ENCODE measurements at regions not wholly inside any gene's neighbourhood (a gene's known extent, or its start where the extent isn't known, plus 50 kb on each side); places are given as distances from the start of the nearest gene placed in this dataset.

GRCh38 chr7:3164380-3164792 is 120.7 kb upstream of the CARD11 start:
- Histone ChIP-seq H3K9ac (no peak overlapping the region), H3K27ac (ENCODE audit: low read depth in 2 of 2, low read length in 1 of 2) (no peak overlapping the region), H4K20me1 (ENCODE audit: insufficient read depth) (no peaks in the 10 kb centered on the region)

DNA sequence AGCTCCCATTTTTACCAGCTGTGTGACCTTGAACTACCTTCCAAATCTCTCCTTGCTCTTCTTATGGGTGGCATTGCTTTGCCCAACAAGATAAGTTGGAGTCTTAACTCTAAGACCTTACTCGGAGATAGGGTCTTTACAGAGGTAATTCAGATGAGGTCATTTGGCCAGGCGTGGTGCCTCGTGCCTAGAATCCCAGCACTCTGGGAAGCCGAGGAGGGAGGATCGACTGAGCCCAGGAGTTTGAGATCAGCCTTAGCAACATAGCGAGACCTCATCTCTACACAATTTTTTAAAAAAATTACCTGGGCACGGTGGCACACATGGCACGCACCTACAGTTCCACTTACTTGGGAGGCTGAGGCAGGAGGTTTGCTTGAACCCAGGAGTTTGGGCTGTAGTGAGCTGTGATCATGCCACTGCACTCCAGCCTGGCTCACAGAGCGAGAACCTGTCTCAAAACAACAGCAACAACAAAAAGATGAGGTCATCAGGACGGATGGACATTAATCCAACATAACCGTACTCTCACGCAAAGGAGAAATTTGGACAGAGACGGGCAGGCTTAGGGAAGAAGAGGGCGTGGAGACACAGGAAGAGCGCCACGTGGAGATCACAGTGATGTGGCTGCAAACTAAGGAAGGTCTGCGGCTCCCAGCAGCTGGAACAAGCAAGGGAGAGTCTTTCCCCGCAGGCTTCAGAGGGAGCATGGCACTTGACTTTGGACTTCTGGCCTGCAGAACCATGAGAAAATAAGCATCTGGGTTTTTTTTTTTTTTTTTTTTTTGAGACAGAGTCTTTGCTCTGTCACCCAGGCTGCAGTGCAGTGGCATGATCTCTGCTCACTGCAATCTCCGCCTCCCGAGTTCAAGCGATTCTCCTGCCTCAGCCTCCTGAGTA is 122.3 kb upstream of the CARD11 start:
- ChIA-PET CTCF (interaction anchor here (1.0 kb wide), 1 partner anchor 21 kb away, joined by 3 read pairs; no protein-coding TSS in a partner anchor), POLR2A (no interaction called here)
- Histone ChIP-seq H3K4me1 (ENCODE audit: control insufficient read depth in 1 of 2, insufficient read depth in 2 of 2, low read depth in 1 of 2, low read length in 1 of 2) (peaks cover 0 to 3% of the 10 kb centered on the region in 2 experiments; a peak in 1 of 4 replicates), H3K9me2 (no peaks in the 10 kb centered on the region), H3K36me3 (replicated peaks in 1 of 2; ENCODE audit: control insufficient read depth in 1 of 2, insufficient read depth in 2 of 2, low read length in 1 of 2) (no peaks in the 10 kb centered on the region), H3K4me2 (no peak overlapping the region), H4K20me1 (ENCODE audit: insufficient read depth) (no peaks in the 10 kb centered on the region), H3K79me2 (ENCODE audit: insufficient read depth) (no peaks in the 10 kb centered on the region), H2AFZ (ENCODE audit: low read depth) (no peak overlapping the region), H3K27ac (ENCODE audit: low read depth in 2 of 2, low read length in 1 of 2) (no peak overlapping the region), H3K9me3 (no peaks in the 10 kb centered on the region), H3K27me3 (ENCODE audit: insufficient read depth) (no peaks in the 10 kb centered on the region), H3K4me3 (ENCODE audit: low read depth in 2 of 2, low read length in 1 of 2) (no peak overlapping the region), H3F3A (replicated peaks; ENCODE audit: insufficient read depth) (no peaks in the 10 kb centered on the region), H3K9ac (no peak overlapping the region)
- 54% methylated on average over 21 of the region's 21 CpGs for WGBS (ENCODE audit: low lambda C conversion rate)
- no peak for DNase-seq
- TF ChIP-seq CHD2 (IDR thresholded peaks at IDR 0.05; ENCODE audit: low read length, partially characterized antibody), result no peak
- TF ChIP-seq FOXJ3 (CRISPR knock-in tag; IDR thresholded peaks at IDR 0.05), result no peak
- no peak for TF ChIP-seq JUND (IDR thresholded peaks at IDR 0.05)
- TF ChIP-seq NRF1 (IDR thresholded peaks at IDR 0.05; ENCODE audit: low read depth, low read length), result no peak
- no peak for TF ChIP-seq MAX (IDR thresholded peaks at IDR 0.05; ENCODE audit: low read depth)
- TF ChIP-seq, protein P1, sequence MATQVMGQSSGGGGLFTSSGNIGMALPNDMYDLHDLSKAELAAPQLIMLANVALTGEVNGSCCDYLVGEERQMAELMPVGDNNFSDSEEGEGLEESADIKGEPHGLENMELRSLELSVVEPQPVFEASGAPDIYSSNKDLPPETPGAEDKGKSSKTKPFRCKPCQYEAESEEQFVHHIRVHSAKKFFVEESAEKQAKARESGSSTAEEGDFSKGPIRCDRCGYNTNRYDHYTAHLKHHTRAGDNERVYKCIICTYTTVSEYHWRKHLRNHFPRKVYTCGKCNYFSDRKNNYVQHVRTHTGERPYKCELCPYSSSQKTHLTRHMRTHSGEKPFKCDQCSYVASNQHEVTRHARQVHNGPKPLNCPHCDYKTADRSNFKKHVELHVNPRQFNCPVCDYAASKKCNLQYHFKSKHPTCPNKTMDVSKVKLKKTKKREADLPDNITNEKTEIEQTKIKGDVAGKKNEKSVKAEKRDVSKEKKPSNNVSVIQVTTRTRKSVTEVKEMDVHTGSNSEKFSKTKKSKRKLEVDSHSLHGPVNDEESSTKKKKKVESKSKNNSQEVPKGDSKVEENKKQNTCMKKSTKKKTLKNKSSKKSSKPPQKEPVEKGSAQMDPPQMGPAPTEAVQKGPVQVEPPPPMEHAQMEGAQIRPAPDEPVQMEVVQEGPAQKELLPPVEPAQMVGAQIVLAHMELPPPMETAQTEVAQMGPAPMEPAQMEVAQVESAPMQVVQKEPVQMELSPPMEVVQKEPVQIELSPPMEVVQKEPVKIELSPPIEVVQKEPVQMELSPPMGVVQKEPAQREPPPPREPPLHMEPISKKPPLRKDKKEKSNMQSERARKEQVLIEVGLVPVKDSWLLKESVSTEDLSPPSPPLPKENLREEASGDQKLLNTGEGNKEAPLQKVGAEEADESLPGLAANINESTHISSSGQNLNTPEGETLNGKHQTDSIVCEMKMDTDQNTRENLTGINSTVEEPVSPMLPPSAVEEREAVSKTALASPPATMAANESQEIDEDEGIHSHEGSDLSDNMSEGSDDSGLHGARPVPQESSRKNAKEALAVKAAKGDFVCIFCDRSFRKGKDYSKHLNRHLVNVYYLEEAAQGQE (IDR thresholded peaks at IDR 0.05; ENCODE audit: low read depth, low read length), result no peak
- TF ChIP-seq GABPA (IDR thresholded peaks at IDR 0.05; ENCODE audit: low read depth), result no peak
- no peak for TF ChIP-seq EZH2phosphoT487 (IDR thresholded peaks at IDR 0.05; ENCODE audit: borderline replicate concordance, low read depth)
- no peak for TF ChIP-seq RFX5 (IDR thresholded peaks at IDR 0.05; ENCODE audit: low read length)
- TF ChIP-seq MEF2A (IDR thresholded peaks at IDR 0.05; ENCODE audit: borderline replicate concordance, low read depth), result no peak
- TF ChIP-seq SIN3A (IDR thresholded peaks at IDR 0.05; ENCODE audit: borderline replicate concordance, low read depth, low read length), result no peak

More at GRCh38 chr7:3164380-3164792, 120.7 kb upstream of the CARD11 start:
- no peak overlapping the region for H3K4me2 ChIP-seq
- no peaks in the 10 kb centered on the region for H3K9me2 ChIP-seq
- no peaks in the 10 kb centered on the region for H3K9me3 ChIP-seq
- TF ChIP-seq FOSL2 (IDR thresholded peaks at IDR 0.05; ENCODE audit: borderline replicate concordance, low read depth) (no peak), PBX3 (IDR thresholded peaks at IDR 0.05) (no peak), MXI1 (IDR thresholded peaks at IDR 0.05; ENCODE audit: low read depth, low read length) (no peak), GATA2 (CRISPR knock-in tag; IDR thresholded peaks at IDR 0.05) (no peak), NFIC (IDR thresholded peaks at IDR 0.05; ENCODE audit: borderline replicate concordance) (no peak), TAF1 (IDR thresholded peaks at IDR 0.05; ENCODE audit: borderline replicate concordance, low read depth, low read length) (no peak), MEF2A (IDR thresholded peaks at IDR 0.05; ENCODE audit: borderline replicate concordance, low read depth) (no peak), NRF1 (IDR thresholded peaks at IDR 0.05; ENCODE audit: low read depth, low read length) (no peak), CHD2 (IDR thresholded peaks at IDR 0.05; ENCODE audit: low read length, partially characterized antibody) (no peak), FOXJ3 (CRISPR knock-in tag; IDR thresholded peaks at IDR 0.05) (no peak)
- TF ChIP-seq, protein P2, sequence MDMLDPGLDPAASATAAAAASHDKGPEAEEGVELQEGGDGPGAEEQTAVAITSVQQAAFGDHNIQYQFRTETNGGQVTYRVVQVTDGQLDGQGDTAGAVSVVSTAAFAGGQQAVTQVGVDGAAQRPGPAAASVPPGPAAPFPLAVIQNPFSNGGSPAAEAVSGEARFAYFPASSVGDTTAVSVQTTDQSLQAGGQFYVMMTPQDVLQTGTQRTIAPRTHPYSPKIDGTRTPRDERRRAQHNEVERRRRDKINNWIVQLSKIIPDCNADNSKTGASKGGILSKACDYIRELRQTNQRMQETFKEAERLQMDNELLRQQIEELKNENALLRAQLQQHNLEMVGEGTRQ (IDR thresholded peaks at IDR 0.05; ENCODE audit: borderline replicate concordance, low read depth, low read length), result no peak
- no peak overlapping the region for H2AFZ ChIP-seq (ENCODE audit: low read depth)
- DNase-seq, result no peak
- ChIA-PET POLR2A (no interaction called here), CTCF (interaction anchor here (1.0 to 2.7 kb wide), 6 partner anchors 10 to 1467 kb away, joined by 3 to 14 read pairs (median 3); no protein-coding TSS in a partner anchor)
- H3K4me3 ChIP-seq (ENCODE audit: low read depth in 2 of 2, low read length in 1 of 2), result no peak overlapping the region
- H3F3A ChIP-seq (replicated peaks; ENCODE audit: insufficient read depth), result no peaks in the 10 kb centered on the region
- H3K36me3 ChIP-seq (replicated peaks in 1 of 2; ENCODE audit: control insufficient read depth in 1 of 2, insufficient read depth in 2 of 2, low read length in 1 of 2), result no peaks in the 10 kb centered on the region
- 47% methylated on average over 10 of the region's 10 CpGs for WGBS (ENCODE audit: low lambda C conversion rate)
- H3K27me3 ChIP-seq (ENCODE audit: insufficient read depth), result no peaks in the 10 kb centered on the region
- peaks cover 0 to 3% of the 10 kb centered on the region in 2 experiments; a peak in 1 of 4 replicates for H3K4me1 ChIP-seq (ENCODE audit: control insufficient read depth in 1 of 2, insufficient read depth in 2 of 2, low read depth in 1 of 2, low read length in 1 of 2)
- no peaks in the 10 kb centered on the region for H3K79me2 ChIP-seq (ENCODE audit: insufficient read depth)
